SK-N-SH treated with all-trans-retinoic acid at 6 μM for 48 hours (cell line): ENCODE measurements at regions not wholly inside any gene's neighbourhood (a gene's known extent, or its start where the extent isn't known, plus 50 kb on each side); places are given as distances from the start of the nearest gene placed in this dataset.

Source experiments
- ATAC-seq: fragments of 200-7000 bp; cut with Tn5 transposase; 3 replicates; pipeline ENCODE4 v1.9.1; 2020; ENCODE audit warnings: mild to moderate bottlenecking, moderate library complexity
- BACH2 ChIP-seq: fragments of 250-450 bp; sonication (Bioruptor Pico); IDR thresholded peaks from 2 replicates; pipeline ENCODE4 v1.9.0; 2021; ENCODE audit warnings: mild to moderate bottlenecking, borderline replicate concordance
- CSDC2 ChIP-seq: fragments of 250-450 bp; sonication (Bioruptor Pico); IDR thresholded peaks from 2 replicates; pipeline ENCODE4 v1.5.0; 2020; ENCODE audit warnings: mild to moderate bottlenecking, moderate library complexity
- ESRRG ChIP-seq: fragments of 250-450 bp; sonication (Bioruptor Pico); IDR thresholded peaks from 2 replicates; pipeline ENCODE4 v1.6.1; 2021; ENCODE audit warnings: mild to moderate bottlenecking
- GLIS3 ChIP-seq: fragments of 250-450 bp; sonication (Bioruptor Pico); IDR thresholded peaks from 2 replicates; pipeline ENCODE4 v1.5.0; 2020; ENCODE audit warnings: mild to moderate bottlenecking, moderate library complexity
- ISL1 ChIP-seq: fragments of 250-450 bp; sonication (Bioruptor Pico); IDR thresholded peaks from 2 replicates; pipeline ENCODE4 v2.1.2; 2022; ENCODE audit warnings: mild to moderate bottlenecking, moderate library complexity
- PPARA ChIP-seq: fragments of 250-450 bp; sonication (Bioruptor Pico); IDR thresholded peaks from 2 replicates; pipeline ENCODE4 v1.5.0; 2020; ENCODE audit warnings: mild to moderate bottlenecking, borderline replicate concordance
- RARB ChIP-seq: fragments of 250-450 bp; sonication (Bioruptor Pico); IDR thresholded peaks from 2 replicates; pipeline ENCODE4 v1.8.0; 2021; ENCODE audit warnings: mild to moderate bottlenecking, moderate library complexity
- SNAI2 ChIP-seq: fragments of 250-450 bp; sonication (Bioruptor Pico); IDR thresholded peaks from 2 replicates; pipeline ENCODE4 v1.5.0; 2020; ENCODE audit warnings: mild to moderate bottlenecking, moderate library complexity
- TCF4 ChIP-seq: fragments of 250-450 bp; sonication (Bioruptor Pico); IDR thresholded peaks from 2 replicates; pipeline ENCODE4 v1.8.0; 2021; ENCODE audit warnings: mild to moderate bottlenecking, moderate library complexity, borderline replicate concordance
- TOX ChIP-seq: fragments of 250-450 bp; sonication (Bioruptor Pico); IDR thresholded peaks from 2 replicates; pipeline ENCODE4 v1.8.0; 2021; ENCODE audit warnings: mild to moderate bottlenecking, moderate library complexity, borderline replicate concordance
- ZC3H10 ChIP-seq: fragments of 250-450 bp; sonication (Bioruptor Pico); IDR thresholded peaks from 2 replicates; pipeline ENCODE4 v1.5.1; 2021; ENCODE audit warnings: mild to moderate bottlenecking, moderate library complexity
- ZFP3 ChIP-seq: fragments of 250-450 bp; sonication (Bioruptor Pico); IDR thresholded peaks from 2 replicates; pipeline ENCODE4 v1.5.0; 2020; ENCODE audit warnings: mild to moderate bottlenecking, moderate library complexity
- ZFP30 ChIP-seq: fragments of 450-650 bp; formaldehyde crosslinking; IDR thresholded peaks from 2 replicates; pipeline ENCODE4 v1.5.0; 2022; ENCODE audit warnings: mild to moderate bottlenecking, moderate library complexity
- ZNF565 ChIP-seq: fragments of 450-650 bp; formaldehyde crosslinking; conservative IDR thresholded peaks from 2 replicates; pipeline ENCODE4 v1.5.0; 2020; ENCODE audit warnings: low read depth, mild to moderate bottlenecking, moderate library complexity
- ZNF70 ChIP-seq: fragments of 450-650 bp; formaldehyde crosslinking; IDR thresholded peaks from 2 replicates; pipeline ENCODE4 v1.5.0; 2020; ENCODE audit warnings: mild to moderate bottlenecking, moderate library complexity
- ZNF8 ChIP-seq: fragments of 450-650 bp; formaldehyde crosslinking; IDR thresholded peaks from 2 replicates; pipeline ENCODE4 v1.5.0; 2020; ENCODE audit warnings: mild to moderate bottlenecking, moderate library complexity
- TF ChIP-seq, protein P1 (sequence below): fragments of 250-450 bp; sonication (Bioruptor Pico); IDR thresholded peaks from 2 replicates; pipeline ENCODE4 v1.5.1; 2021; ENCODE audit warnings: mild to moderate bottlenecking, moderate library complexity
- TF ChIP-seq, protein P2 (sequence below): fragments of 250-450 bp; sonication (Bioruptor Pico); IDR thresholded peaks from 2 replicates; pipeline ENCODE4 v1.5.1; 2020; ENCODE audit warnings: low read depth, mild to moderate bottlenecking, moderate library complexity
- TF ChIP-seq, protein P3 (sequence below): fragments of 250-450 bp; sonication (Bioruptor Pico); IDR thresholded peaks from 2 replicates; pipeline ENCODE4 v1.5.0; 2020; ENCODE audit warnings: mild to moderate bottlenecking, moderate library complexity
- TF ChIP-seq, protein P4 (sequence below): fragments of 250-450 bp; sonication (Bioruptor Pico); IDR thresholded peaks from 2 replicates; pipeline ENCODE4 v1.8.0; 2021; ENCODE audit warnings: low read depth, mild to moderate bottlenecking, moderate library complexity, borderline replicate concordance
- TF ChIP-seq, protein P5 (sequence below): fragments of 250-450 bp; sonication (Bioruptor Pico); IDR thresholded peaks from 2 replicates; pipeline ENCODE4 v1.8.0; 2020; ENCODE audit warnings: mild to moderate bottlenecking, moderate library complexity, borderline replicate concordance

DNA sequence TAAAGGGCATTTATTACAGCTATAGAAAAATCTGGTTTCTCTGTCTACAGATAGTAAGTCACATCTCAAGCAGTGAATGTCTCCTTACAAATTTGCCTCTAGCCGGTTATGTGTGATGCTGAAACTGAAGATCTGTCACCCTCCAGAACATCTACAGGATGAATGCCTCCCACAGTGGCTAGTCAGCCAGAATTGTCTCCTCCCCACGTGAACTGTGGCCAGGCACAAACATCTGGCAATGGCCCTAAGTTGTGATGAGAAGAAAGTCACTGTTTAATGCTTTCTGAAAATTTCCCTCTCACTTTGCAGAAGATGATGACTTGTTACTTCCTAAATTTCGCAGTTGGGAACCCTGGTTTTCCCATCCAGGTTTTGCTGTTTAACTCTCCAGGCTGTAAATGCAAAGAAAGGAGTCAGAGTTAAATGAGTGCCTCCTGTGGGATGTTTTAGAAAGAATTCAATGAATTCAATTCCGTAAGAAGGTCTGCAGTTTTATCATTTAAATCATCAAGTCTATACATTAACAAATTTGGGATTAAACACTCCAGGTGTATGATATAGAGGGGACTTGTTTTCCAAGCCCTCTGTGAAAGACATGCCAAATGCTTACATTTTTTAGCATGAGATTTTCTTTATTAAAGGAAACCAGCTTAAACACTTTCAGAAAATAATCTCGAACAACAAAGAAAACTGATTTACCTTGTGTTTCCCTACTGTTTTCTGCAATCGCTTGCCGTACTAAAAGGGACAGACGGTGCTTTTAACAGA lies 55.4 kb upstream of the TLR3 start:
- no peak for TF ChIP-seq ZC3H10 (CRISPR knock-in tag)
- TF ChIP-seq ZNF565 (CRISPR knock-in tag), result no peak
- TF ChIP-seq, protein P1, sequence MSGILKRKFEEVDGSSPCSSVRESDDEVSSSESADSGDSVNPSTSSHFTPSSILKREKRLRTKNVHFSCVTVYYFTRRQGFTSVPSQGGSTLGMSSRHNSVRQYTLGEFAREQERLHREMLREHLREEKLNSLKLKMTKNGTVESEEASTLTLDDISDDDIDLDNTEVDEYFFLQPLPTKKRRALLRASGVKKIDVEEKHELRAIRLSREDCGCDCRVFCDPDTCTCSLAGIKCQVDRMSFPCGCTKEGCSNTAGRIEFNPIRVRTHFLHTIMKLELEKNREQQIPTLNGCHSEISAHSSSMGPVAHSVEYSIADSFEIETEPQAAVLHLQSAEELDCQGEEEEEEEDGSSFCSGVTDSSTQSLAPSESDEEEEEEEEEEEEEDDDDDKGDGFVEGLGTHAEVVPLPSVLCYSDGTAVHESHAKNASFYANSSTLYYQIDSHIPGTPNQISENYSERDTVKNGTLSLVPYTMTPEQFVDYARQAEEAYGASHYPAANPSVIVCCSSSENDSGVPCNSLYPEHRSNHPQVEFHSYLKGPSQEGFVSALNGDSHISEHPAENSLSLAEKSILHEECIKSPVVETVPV, result no peak
- TF ChIP-seq GLIS3 (CRISPR knock-in tag), result no peak
- TF ChIP-seq ZFP3 (CRISPR knock-in tag), result no peak
- TF ChIP-seq, protein P2, sequence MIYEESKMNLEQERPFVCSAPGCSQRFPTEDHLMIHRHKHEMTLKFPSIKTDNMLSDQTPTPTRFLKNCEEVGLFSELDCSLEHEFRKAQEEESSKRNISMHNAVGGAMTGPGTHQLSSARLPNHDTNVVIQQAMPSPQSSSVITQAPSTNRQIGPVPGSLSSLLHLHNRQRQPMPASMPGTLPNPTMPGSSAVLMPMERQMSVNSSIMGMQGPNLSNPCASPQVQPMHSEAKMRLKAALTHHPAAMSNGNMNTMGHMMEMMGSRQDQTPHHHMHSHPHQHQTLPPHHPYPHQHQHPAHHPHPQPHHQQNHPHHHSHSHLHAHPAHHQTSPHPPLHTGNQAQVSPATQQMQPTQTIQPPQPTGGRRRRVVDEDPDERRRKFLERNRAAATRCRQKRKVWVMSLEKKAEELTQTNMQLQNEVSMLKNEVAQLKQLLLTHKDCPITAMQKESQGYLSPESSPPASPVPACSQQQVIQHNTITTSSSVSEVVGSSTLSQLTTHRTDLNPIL (CRISPR knock-in tag), result no peak
- TF ChIP-seq RARB, result no peak
- no peak for TF ChIP-seq ISL1
- no peak for TF ChIP-seq ZNF8 (CRISPR knock-in tag)
- no peak for TF ChIP-seq ESRRG (CRISPR knock-in tag)
- no peak for ATAC-seq

DNA sequence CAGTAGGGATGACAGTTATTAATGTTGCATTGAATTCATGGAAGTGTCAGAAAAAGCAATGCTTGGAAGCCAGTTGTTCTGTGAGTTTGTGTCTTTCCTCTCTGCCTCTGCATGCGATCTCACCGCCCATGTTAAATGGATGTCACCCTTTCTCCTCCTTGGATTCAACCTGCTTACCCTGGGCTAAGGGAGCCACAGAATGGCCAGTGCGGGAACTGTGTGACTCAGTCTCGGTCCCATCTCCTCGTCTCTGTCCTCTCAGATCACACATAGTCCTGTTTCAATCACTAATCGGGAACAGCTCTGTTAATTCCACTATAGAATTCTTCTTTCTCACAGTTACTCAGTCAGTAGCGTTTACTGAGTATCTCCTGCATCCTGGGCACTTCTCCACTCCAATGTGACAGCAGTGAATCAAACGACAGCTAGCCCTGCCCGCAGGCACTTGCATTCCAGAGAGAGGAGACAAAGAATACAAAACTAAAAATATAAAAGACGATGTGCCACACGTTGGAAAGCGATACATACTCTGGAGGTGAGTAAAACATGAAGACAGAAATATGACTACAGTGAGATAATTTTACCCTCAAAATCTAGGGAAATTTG lies 53.6 kb upstream of the TLR3 start:
- no peak for TF ChIP-seq ZNF565 (CRISPR knock-in tag)
- no peak for TF ChIP-seq ZNF70 (CRISPR knock-in tag)
- TF ChIP-seq, protein P1, result no peak
- no peak for TF ChIP-seq BACH2 (CRISPR knock-in tag)
- no peak for TF ChIP-seq ZNF8 (CRISPR knock-in tag)
- no peak for TF ChIP-seq TOX (CRISPR knock-in tag)
- TF ChIP-seq ZC3H10 (CRISPR knock-in tag), result no peak
- TF ChIP-seq, protein P3, sequence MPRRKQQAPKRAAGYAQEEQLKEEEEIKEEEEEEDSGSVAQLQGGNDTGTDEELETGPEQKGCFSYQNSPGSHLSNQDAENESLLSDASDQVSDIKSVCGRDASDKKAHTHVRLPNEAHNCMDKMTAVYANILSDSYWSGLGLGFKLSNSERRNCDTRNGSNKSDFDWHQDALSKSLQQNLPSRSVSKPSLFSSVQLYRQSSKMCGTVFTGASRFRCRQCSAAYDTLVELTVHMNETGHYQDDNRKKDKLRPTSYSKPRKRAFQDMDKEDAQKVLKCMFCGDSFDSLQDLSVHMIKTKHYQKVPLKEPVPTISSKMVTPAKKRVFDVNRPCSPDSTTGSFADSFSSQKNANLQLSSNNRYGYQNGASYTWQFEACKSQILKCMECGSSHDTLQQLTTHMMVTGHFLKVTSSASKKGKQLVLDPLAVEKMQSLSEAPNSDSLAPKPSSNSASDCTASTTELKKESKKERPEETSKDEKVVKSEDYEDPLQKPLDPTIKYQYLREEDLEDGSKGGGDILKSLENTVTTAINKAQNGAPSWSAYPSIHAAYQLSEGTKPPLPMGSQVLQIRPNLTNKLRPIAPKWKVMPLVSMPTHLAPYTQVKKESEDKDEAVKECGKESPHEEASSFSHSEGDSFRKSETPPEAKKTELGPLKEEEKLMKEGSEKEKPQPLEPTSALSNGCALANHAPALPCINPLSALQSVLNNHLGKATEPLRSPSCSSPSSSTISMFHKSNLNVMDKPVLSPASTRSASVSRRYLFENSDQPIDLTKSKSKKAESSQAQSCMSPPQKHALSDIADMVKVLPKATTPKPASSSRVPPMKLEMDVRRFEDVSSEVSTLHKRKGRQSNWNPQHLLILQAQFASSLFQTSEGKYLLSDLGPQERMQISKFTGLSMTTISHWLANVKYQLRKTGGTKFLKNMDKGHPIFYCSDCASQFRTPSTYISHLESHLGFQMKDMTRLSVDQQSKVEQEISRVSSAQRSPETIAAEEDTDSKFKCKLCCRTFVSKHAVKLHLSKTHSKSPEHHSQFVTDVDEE (CRISPR knock-in tag), result no peak
- no peak for TF ChIP-seq TCF4
- no peak for TF ChIP-seq CSDC2 (CRISPR knock-in tag)
- TF ChIP-seq, protein P4, sequence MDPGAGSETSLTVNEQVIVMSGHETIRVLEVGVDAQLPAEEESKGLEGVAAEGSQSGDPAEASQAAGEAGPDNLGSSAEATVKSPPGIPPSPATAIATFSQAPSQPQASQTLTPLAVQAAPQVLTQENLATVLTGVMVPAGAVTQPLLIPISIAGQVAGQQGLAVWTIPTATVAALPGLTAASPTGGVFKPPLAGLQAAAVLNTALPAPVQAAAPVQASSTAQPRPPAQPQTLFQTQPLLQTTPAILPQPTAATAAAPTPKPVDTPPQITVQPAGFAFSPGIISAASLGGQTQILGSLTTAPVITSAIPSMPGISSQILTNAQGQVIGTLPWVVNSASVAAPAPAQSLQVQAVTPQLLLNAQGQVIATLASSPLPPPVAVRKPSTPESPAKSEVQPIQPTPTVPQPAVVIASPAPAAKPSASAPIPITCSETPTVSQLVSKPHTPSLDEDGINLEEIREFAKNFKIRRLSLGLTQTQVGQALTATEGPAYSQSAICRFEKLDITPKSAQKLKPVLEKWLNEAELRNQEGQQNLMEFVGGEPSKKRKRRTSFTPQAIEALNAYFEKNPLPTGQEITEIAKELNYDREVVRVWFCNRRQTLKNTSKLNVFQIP (CRISPR knock-in tag), result no peak
- TF ChIP-seq, protein P5, sequence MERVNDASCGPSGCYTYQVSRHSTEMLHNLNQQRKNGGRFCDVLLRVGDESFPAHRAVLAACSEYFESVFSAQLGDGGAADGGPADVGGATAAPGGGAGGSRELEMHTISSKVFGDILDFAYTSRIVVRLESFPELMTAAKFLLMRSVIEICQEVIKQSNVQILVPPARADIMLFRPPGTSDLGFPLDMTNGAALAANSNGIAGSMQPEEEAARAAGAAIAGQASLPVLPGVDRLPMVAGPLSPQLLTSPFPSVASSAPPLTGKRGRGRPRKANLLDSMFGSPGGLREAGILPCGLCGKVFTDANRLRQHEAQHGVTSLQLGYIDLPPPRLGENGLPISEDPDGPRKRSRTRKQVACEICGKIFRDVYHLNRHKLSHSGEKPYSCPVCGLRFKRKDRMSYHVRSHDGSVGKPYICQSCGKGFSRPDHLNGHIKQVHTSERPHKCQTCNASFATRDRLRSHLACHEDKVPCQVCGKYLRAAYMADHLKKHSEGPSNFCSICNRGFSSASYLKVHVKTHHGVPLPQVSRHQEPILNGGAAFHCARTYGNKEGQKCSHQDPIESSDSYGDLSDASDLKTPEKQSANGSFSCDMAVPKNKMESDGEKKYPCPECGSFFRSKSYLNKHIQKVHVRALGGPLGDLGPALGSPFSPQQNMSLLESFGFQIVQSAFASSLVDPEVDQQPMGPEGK (CRISPR knock-in tag), result no peak
- no peak for TF ChIP-seq SNAI2 (CRISPR knock-in tag)
- TF ChIP-seq PPARA (CRISPR knock-in tag), result no peak
- no peak for TF ChIP-seq GLIS3 (CRISPR knock-in tag)
- TF ChIP-seq ZFP30 (CRISPR knock-in tag), result no peak
- TF ChIP-seq RARB, result no peak
- TF ChIP-seq ZFP3 (CRISPR knock-in tag), result no peak
- peak; percentile 35; the same call in 1 of the 3 replicates for ATAC-seq
